ENCODE measurements at regions not wholly inside any gene's neighbourhood (a gene's known extent, or its start where the extent isn't known, plus 50 kb on each side); places are given as distances from the start of the nearest gene placed in this dataset.

- H3K4me1 ChIP-seq (ENCODE audit: low read depth): peaks cover 4% of the 10 kb centered on the region
- H3K36me3 ChIP-seq: no peaks in the 10 kb centered on the region
- no peak for TF ChIP-seq CTCF (IDR thresholded peaks at IDR 0.05; ENCODE audit: low read depth, low read length)
- H3K4me3 ChIP-seq: no peak overlapping the region
- no peak overlapping the region for H3K27ac ChIP-seq
- DNase-seq (ENCODE audit: low read depth in 1 of 2, low spot score in 1 of 2): peak in 1 of 2 donors; percentile 55
- no peaks in the 10 kb centered on the region for H3K27me3 ChIP-seq
- H3K9me3 ChIP-seq (ENCODE audit: low read depth): no peaks in the 10 kb centered on the region
These were observed 306.3 kb upstream of the ESRRG start for GRCh38 chr1:217029281-217030157.

DNA sequence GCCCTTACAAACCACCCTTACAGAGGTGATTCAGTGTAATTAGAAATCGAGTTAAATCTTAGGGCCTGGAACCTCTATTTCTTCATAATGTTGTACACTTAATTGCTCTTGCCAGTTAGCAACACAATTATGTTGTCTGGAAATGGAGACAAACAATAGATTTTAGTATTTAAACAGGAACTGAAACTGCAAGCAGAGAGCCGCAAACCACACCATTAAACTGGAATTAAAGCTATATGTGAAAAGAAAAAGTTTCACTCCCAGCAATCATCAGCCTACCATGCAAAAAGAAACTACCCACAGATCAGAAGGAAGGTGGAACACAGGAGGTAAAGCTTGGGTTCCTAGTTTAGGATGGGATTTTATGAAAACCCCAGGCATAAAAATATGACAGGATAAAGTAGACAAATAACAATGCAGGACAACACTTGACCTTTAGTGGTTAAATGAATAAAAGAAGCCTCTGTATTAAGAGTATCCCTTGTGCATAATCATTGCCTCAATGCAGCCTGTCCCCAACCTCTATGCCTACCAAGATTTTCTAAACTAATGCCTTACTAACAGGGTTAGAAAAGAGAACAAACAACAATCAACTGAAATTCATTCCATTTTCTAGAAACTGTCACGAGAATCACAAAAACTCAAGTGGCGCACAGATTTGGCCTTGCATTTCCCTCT lies 304.3 kb upstream of the ESRRG start:
- no peak for DNase-seq (ENCODE audit: low read depth in 1 of 2, low spot score in 1 of 2)
- H3K27me3 ChIP-seq: no peaks in the 10 kb centered on the region
- no peak for TF ChIP-seq CTCF (IDR thresholded peaks at IDR 0.05; ENCODE audit: low read depth, low read length)
- no peak overlapping the region for H3K4me3 ChIP-seq
- no peaks in the 10 kb centered on the region for H3K36me3 ChIP-seq
- peaks cover 4% of the 10 kb centered on the region for H3K4me1 ChIP-seq (ENCODE audit: low read depth)
- no peaks in the 10 kb centered on the region for H3K9me3 ChIP-seq (ENCODE audit: low read depth)
- H3K27ac ChIP-seq: no peak overlapping the region

- H3K36me3 ChIP-seq: no peaks in the 10 kb centered on the region
- no peaks in the 10 kb centered on the region for H3K9me3 ChIP-seq (ENCODE audit: low read depth)
- no peak for TF ChIP-seq CTCF (IDR thresholded peaks at IDR 0.05; ENCODE audit: low read depth, low read length)
- no peak overlapping the region for H3K4me3 ChIP-seq
- H3K27me3 ChIP-seq: no peaks in the 10 kb centered on the region
- peaks cover 4% of the 10 kb centered on the region for H3K4me1 ChIP-seq (ENCODE audit: low read depth)
- no peak for DNase-seq (ENCODE audit: low read depth in 1 of 2, low spot score in 1 of 2)
- H3K27ac ChIP-seq: no peak overlapping the region
These were observed 303.3 kb upstream of the ESRRG start for GRCh38 chr1:217026531-217026930.

- Histone ChIP-seq H3K9me3 (ENCODE audit: low read depth) (no peaks in the 10 kb centered on the region), H3K27me3 (no peaks in the 10 kb centered on the region), H3K4me3 (no peak overlapping the region), H3K4me1 (ENCODE audit: low read depth) (peaks cover 4% of the 10 kb centered on the region), H3K27ac (no peak overlapping the region), H3K36me3 (no peaks in the 10 kb centered on the region)
- DNase-seq (ENCODE audit: low read depth in 1 of 2, low spot score in 1 of 2): no peak
- no peak for TF ChIP-seq CTCF (IDR thresholded peaks at IDR 0.05; ENCODE audit: low read depth, low read length)
These were observed 302.2 kb upstream of the ESRRG start for GRCh38 chr1:217025381-217025780.

DNA sequence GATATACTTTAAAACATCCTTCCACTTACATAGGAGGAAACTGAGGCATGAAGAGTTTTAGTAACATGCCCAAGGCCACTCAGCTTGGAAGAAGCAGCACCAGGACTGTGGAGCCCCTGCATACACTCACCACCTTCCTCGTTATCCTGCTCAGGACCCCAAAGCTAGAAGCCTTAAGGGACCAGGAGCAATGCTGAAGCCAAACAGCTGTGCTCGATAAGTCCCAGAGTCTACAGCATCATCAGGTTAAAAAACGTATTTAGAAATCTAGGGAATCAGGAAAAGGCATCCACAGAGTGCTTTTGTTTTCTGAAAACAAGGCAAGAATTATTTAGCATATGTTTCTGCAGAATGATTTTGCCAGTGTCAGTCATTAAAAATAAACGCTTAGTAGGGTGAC lies 301.7 kb upstream of the ESRRG start:
- Histone ChIP-seq H3K9me3 (ENCODE audit: low read depth) (no peaks in the 10 kb centered on the region), H3K4me3 (no peak overlapping the region), H3K4me1 (ENCODE audit: low read depth) (peaks cover 4% of the 10 kb centered on the region), H3K27ac (no peak overlapping the region), H3K36me3 (no peaks in the 10 kb centered on the region), H3K27me3 (no peaks in the 10 kb centered on the region)
- DNase-seq (ENCODE audit: low read depth in 1 of 2, low spot score in 1 of 2): no peak
- TF ChIP-seq CTCF (IDR thresholded peaks at IDR 0.05; ENCODE audit: low read depth, low read length): no peak

All from cardiac muscle cell (in vitro differentiated cells and primary cell).